Activated CD4-positive, alpha-beta T cell treated with anti-CD3 and anti-CD28 coated beads for 4 hours (primary cell): ENCODE measurements at regions not wholly inside any gene's neighbourhood (a gene's known extent, or its start where the extent isn't known, plus 50 kb on each side); places are given as distances from the start of the nearest gene placed in this dataset.

Source experiments
- DNase-seq, 2 donors: peaks; one replicate each; pipeline ENCODE4 v3.0.0-alpha.2; 2020

DNA sequence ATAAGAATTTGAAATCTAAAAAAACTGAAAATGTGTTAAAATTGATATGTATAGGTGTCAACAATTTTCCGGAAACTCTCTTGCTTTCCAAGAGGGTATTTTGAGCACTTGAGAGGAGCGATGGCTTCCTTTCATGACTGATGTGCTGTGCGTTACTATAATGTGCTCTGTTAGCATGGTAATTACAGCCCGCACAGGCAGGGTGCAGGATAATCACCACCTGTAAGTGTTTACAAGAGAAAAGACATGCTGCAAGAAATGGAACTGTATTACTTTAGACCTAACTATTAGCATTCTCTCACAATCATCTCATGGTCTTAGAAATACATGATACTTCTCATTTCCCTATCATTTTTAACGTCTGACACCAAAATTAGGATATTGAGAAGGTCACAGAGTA is 92.4 kb upstream of the ADARB2 start:
- no peak for DNase-seq

- no peak for DNase-seq
Measured at GRCh38 chr10:1824928-1825327, 87.6 kb upstream of the ADARB2 start.

GRCh38 chr10:1814556-1814955 is 77.2 kb upstream of the ADARB2 start:
- no peak for DNase-seq

- DNase-seq: no peak
Measured at GRCh38 chr10:1809139-1809741, 71.9 kb upstream of the ADARB2 start.

- no peak for DNase-seq
Measured at GRCh38 chr10:1807924-1808323, 70.6 kb upstream of the ADARB2 start.

GRCh38 chr10:1807196-1807595 is 69.9 kb upstream of the ADARB2 start:
- DNase-seq: no peak

DNA sequence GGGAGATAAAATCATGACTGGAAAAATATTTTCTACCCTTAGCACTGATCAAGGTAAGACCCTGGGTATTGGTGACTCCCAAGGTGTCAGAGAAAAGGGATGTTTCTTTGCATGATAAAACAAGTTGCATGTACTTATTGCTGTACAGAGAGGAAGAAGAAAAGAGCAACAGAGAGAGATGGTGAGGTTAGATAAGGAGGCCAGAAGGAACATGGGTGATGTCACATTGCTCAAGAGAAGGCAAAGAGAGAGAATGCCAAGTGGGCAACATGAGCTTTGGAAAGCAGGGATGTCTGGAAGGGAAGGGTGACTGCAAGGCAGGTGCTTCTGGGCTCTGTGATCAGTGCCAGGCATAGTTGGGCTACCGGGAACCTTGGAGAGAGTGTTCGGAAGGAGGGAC is 65.1 kb upstream of the ADARB2 start:
- no peak for DNase-seq

- no peak for DNase-seq
Measured at GRCh38 chr10:1788401-1788800, 51.1 kb upstream of the ADARB2 start.
